Fibroblast of lung (primary cell): ENCODE measurements at regions not wholly inside any gene's neighbourhood (a gene's known extent, or its start where the extent isn't known, plus 50 kb on each side); places are given as distances from the start of the nearest gene placed in this dataset.

Source experiments
- CTCF ChIP-seq, 2 donors: IDR thresholded peaks in 1 of 2; conservative IDR thresholded peaks in 1 of 2; 1 replicate in 1 of 2; 2 replicates in 1 of 2; pipeline ENCODE4 v1.5.1; 2011 to 2012; ENCODE audit warnings: low read length in 2 of 2, control low read depth in 1 of 2, inconsistent platforms in 1 of 2, low read depth in 1 of 2, mild to moderate bottlenecking in 1 of 2
- EZH2 ChIP-seq: IDR thresholded peaks from 2 replicates; pipeline ENCODE4 v1.5.1; 2012; ENCODE audit warnings: low read length, control low read depth, mild to moderate bottlenecking; ENCODE audit errors: missing control alignments

GRCh38 chr6:6826095-6826901 is 237.8 kb downstream of the LY86 start:
- TF ChIP-seq CTCF (conservative IDR thresholded peaks at IDR 0.05 in 1 of 2, IDR thresholded peaks at IDR 0.05 in 1 of 2; ENCODE audit: low read depth in 1 of 2, low read length in 2 of 2) (no peak), EZH2 (no peak)
